ENCODE measurements at regions not wholly inside any gene's neighbourhood (a gene's known extent, or its start where the extent isn't known, plus 50 kb on each side); places are given as distances from the start of the nearest gene placed in this dataset.

DNA sequence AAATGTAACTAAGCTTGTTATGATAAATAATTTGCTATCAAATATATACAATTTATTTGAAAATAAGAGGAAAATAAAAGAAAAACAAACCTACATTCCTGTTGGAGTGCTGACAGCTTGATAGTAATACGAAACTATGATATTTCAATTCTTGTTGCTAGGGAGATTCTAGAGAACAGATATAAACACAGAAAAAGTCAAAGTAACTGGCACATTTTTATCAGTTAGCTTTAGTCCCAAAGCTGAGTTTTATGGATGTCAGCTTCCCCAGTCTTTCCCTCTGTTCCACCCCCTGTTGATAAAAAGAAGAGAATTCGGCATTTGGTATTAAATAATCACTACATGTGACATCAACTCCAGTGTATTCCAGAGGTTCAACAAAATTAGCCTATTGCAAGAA is 1134.0 kb downstream of the XPNPEP1 start:
- TF ChIP-seq RARB (CRISPR knock-in tag; IDR thresholded peaks at IDR 0.05) = no peak
- TF ChIP-seq, protein P1, sequence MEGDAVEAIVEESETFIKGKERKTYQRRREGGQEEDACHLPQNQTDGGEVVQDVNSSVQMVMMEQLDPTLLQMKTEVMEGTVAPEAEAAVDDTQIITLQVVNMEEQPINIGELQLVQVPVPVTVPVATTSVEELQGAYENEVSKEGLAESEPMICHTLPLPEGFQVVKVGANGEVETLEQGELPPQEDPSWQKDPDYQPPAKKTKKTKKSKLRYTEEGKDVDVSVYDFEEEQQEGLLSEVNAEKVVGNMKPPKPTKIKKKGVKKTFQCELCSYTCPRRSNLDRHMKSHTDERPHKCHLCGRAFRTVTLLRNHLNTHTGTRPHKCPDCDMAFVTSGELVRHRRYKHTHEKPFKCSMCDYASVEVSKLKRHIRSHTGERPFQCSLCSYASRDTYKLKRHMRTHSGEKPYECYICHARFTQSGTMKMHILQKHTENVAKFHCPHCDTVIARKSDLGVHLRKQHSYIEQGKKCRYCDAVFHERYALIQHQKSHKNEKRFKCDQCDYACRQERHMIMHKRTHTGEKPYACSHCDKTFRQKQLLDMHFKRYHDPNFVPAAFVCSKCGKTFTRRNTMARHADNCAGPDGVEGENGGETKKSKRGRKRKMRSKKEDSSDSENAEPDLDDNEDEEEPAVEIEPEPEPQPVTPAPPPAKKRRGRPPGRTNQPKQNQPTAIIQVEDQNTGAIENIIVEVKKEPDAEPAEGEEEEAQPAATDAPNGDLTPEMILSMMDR (IDR thresholded peaks at IDR 0.05) = no peak
- TF ChIP-seq, protein P2, sequence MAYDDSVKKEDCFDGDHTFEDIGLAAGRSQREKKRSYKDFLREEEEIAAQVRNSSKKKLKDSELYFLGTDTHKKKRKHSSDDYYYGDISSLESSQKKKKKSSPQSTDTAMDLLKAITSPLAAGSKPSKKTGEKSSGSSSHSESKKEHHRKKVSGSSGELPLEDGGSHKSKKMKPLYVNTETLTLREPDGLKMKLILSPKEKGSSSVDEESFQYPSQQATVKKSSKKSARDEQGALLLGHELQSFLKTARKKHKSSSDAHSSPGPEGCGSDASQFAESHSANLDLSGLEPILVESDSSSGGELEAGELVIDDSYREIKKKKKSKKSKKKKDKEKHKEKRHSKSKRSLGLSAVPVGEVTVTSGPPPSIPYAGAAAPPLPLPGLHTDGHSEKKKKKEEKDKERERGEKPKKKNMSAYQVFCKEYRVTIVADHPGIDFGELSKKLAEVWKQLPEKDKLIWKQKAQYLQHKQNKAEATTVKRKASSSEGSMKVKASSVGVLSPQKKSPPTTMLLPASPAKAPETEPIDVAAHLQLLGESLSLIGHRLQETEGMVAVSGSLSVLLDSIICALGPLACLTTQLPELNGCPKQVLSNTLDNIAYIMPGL (CRISPR knock-in tag; IDR thresholded peaks at IDR 0.05; ENCODE audit: borderline replicate concordance) = no peak
- TF ChIP-seq POLR2A (IDR thresholded peaks at IDR 0.05; ENCODE audit: low read length) = no peak
- TF ChIP-seq EP300 (IDR thresholded peaks at IDR 0.05) = no peak
- TF ChIP-seq MAZ (IDR thresholded peaks at IDR 0.05; ENCODE audit: borderline replicate concordance, low read depth, low read length) = no peak
- TF ChIP-seq EHMT2 (IDR thresholded peaks at IDR 0.05; ENCODE audit: low read depth) = no peak
- TF ChIP-seq MAFK (IDR thresholded peaks at IDR 0.05; ENCODE audit: partially characterized antibody) = no peak
- no peak for TF ChIP-seq PHF8 (IDR thresholded peaks at IDR 0.05; ENCODE audit: borderline replicate concordance, low read depth)
- TF ChIP-seq, protein P3, sequence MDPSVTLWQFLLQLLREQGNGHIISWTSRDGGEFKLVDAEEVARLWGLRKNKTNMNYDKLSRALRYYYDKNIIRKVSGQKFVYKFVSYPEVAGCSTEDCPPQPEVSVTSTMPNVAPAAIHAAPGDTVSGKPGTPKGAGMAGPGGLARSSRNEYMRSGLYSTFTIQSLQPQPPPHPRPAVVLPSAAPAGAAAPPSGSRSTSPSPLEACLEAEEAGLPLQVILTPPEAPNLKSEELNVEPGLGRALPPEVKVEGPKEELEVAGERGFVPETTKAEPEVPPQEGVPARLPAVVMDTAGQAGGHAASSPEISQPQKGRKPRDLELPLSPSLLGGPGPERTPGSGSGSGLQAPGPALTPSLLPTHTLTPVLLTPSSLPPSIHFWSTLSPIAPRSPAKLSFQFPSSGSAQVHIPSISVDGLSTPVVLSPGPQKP (IDR thresholded peaks at IDR 0.05; ENCODE audit: low read depth, low read length) = no peak
- TF ChIP-seq CBX8 (IDR thresholded peaks at IDR 0.05) = no peak
- TF ChIP-seq JUNB (IDR thresholded peaks at IDR 0.05) = no peak
